HepG2 (cell line): ENCODE measurements at regions not wholly inside any gene's neighbourhood (a gene's known extent, or its start where the extent isn't known, plus 50 kb on each side); places are given as distances from the start of the nearest gene placed in this dataset.

Experiments
- ATAC-seq: fragments of 200-7000 bp; cut with Tn5 transposase; 3 replicates; pipeline ENCODE4 v1.9.1; 2020; ENCODE audit warnings: mild to moderate bottlenecking, moderate library complexity
- BruUV-seq: library from RNA; stranded (reverse); fragments of 400-500 nt; replicated peaks from 2 replicates; lab custom pipeline; 2021; lab: Mats Ljungman, UMichigan
- CTCF ChIA-PET: fragments of 300-600 bp; formaldehyde crosslinking; extraction: SDS; loops from one replicate; lab custom pipeline; 2021; ENCODE audit warnings: low total read pairs, inconsistent platforms, low intra/inter-chr PET ratio; lab: Yijun Ruan, JAX
- POLR2A ChIA-PET: fragments of 350-600 bp; sonication (Branson Sonifier 250); formaldehyde crosslinking; loops from one replicate; lab custom pipeline; 2020; ENCODE audit warnings: antibody characterized with exemption, inconsistent platforms; lab: Yijun Ruan, JAX
- DNase-seq: peaks from one replicate; pipeline ENCODE4 v3.0.0-alpha.2; 2015; ENCODE audit warnings: low spot score
- FAIRE-seq: peaks from 3 replicates; lab custom pipeline; 2011; peaks lifted over from hg19 to GRCh38; lab: Jason Lieb, UNC
- H2AFZ ChIP-seq: one replicate; pipeline ENCODE4 v1.6.1; 2011; ENCODE audit warnings: low read length, inconsistent platforms
- H3K27ac ChIP-seq: fragments of 300-600 bp; 3 replicates; pipeline ENCODE4 v1.8.0; 2011; ENCODE audit warnings: mixed run types, mild to moderate bottlenecking, mixed read lengths, low read length, inconsistent platforms; ENCODE audit not compliant: insufficient read depth; ENCODE audit errors: extremely low read length
- H3K27me3 ChIP-seq, 2 experiments: fragments of 200-600 bp in 1 of 2; 2 replicates in 1 of 2; 3 replicates in 1 of 2; pipeline versions ENCODE4 v1.6.0 to v1.8.0; 2011; ENCODE audit warnings: low read length in 2 of 2, mild to moderate bottlenecking in 2 of 2, moderate library complexity in 2 of 2, inconsistent platforms in 1 of 2; ENCODE audit not compliant: insufficient read depth in 2 of 2, control insufficient read depth in 1 of 2
- H3K36me3 ChIP-seq, 2 experiments: fragments of 200-600 bp in 1 of 2; replicated peaks in 1 of 2; 2 replicates in 1 of 2; 3 replicates in 1 of 2; pipeline versions ENCODE4 v1.5.1 to v1.8.0; 2011; ENCODE audit warnings: low read length in 2 of 2, inconsistent platforms in 1 of 2; ENCODE audit not compliant: insufficient read depth in 2 of 2, control insufficient read depth in 1 of 2
- H3K4me1 ChIP-seq: 2 replicates; pipeline ENCODE4 v1.5.1; 2012; ENCODE audit warnings: low read length, inconsistent platforms; ENCODE audit not compliant: insufficient read depth
- H3K4me2 ChIP-seq: 2 replicates; pipeline ENCODE4 v1.6.0; 2011; ENCODE audit warnings: low read depth, low read length, inconsistent platforms
- H3K4me3 ChIP-seq, 3 experiments: fragments of 200-600 bp in 1 of 3; sonication (generic), shearing (Covaris generic) in 1 of 3; replicated peaks in 1 of 3; 2 replicates each; pipeline ENCODE4 v1.5.1; 2011 to 2016; ENCODE audit warnings: low read length in 3 of 3, inconsistent platforms in 2 of 3, low read depth in 2 of 3, mild to moderate bottlenecking in 2 of 3, control low read depth in 1 of 3, mixed read lengths in 1 of 3; ENCODE audit not compliant: insufficient read depth in 1 of 3
- H3K79me2 ChIP-seq: one replicate; pipeline ENCODE4 v1.6.1; 2011; ENCODE audit warnings: low read length, inconsistent platforms; ENCODE audit not compliant: insufficient read depth
- H3K9ac ChIP-seq: 2 replicates; pipeline ENCODE4 v1.6.0; 2011; ENCODE audit warnings: mild to moderate bottlenecking, low read depth, low read length, inconsistent platforms; ENCODE audit not compliant: insufficient read depth
- H3K9me3 ChIP-seq: 2 replicates; pipeline ENCODE4 v1.5.1; 2012; ENCODE audit warnings: mild to moderate bottlenecking, low read length
- H4K20me1 ChIP-seq: 2 replicates; pipeline ENCODE4 v1.6.0; 2011; ENCODE audit warnings: inconsistent platforms, mild to moderate bottlenecking, low read length, moderate library complexity; ENCODE audit not compliant: insufficient read depth
- ETV6 ChIP-seq: sonication (generic); formaldehyde crosslinking; conservative IDR thresholded peaks from 2 replicates; pipeline ENCODE4 v1.4.0; 2020; ENCODE audit warnings: missing genetic modification reagents
- GTF2F1 ChIP-seq: fragments of 150-350 bp; IDR thresholded peaks from 2 replicates; pipeline ENCODE4 v1.6.1; 2014; ENCODE audit warnings: low read length
- JARID2 ChIP-seq: sonication (generic); formaldehyde crosslinking; IDR thresholded peaks from 2 replicates; pipeline ENCODE4 v1.8.1; 2023; ENCODE audit warnings: missing genetic modification reagents, inconsistent platforms; ENCODE audit not compliant: insufficient replicate concordance
- MED1 ChIP-seq: sonication (generic); formaldehyde crosslinking; IDR thresholded peaks from 2 replicates; pipeline ENCODE4 v1.4.0; 2020; ENCODE audit warnings: missing genetic modification reagents
- MEIS1 ChIP-seq: sonication (generic); formaldehyde crosslinking; IDR thresholded peaks from 2 replicates; pipeline ENCODE4 v1.9.0; 2021; ENCODE audit warnings: mild to moderate bottlenecking, missing genetic modification reagents, moderate library complexity, borderline replicate concordance
- PRDM10 ChIP-seq: sonication (generic); formaldehyde crosslinking; IDR thresholded peaks from 2 replicates; pipeline ENCODE4 v1.4.0; 2020; ENCODE audit warnings: low read depth, missing genetic modification reagents
- SCMH1 ChIP-seq: sonication (generic); formaldehyde crosslinking; IDR thresholded peaks from 2 replicates; pipeline ENCODE4 v1.9.0; 2021; ENCODE audit warnings: missing genetic modification reagents, mild to moderate bottlenecking, borderline replicate concordance
- SNAPC2 ChIP-seq: sonication (generic); formaldehyde crosslinking; IDR thresholded peaks from 2 replicates; pipeline ENCODE4 v1.8.1; 2022; ENCODE audit warnings: mild to moderate bottlenecking, missing genetic modification reagents
- ZNF7 ChIP-seq: IDR thresholded peaks from 2 replicates; pipeline ENCODE4 v1.6.1; 2016; ENCODE audit warnings: missing biosample characterization, missing genetic modification reagents
- ZNF777 ChIP-seq: sonication (generic); formaldehyde crosslinking; IDR thresholded peaks from 2 replicates; pipeline ENCODE4 v1.4.0; 2020; ENCODE audit warnings: missing genetic modification reagents
- ZSCAN21 ChIP-seq: sonication (generic); formaldehyde crosslinking; IDR thresholded peaks from 2 replicates; pipeline ENCODE4 v1.8.0; 2022; ENCODE audit warnings: mild to moderate bottlenecking, missing genetic modification reagents, moderate library complexity, borderline replicate concordance
- in situ Hi-C: cut with HindIII; loops from 2 replicates; pipeline ENCODE4 v1.10.0; 2017; ENCODE audit warnings: low pct_unique_long_range_greater_than_20kb; ENCODE audit not compliant: extremely low pct_ligation_motif_present
- intact Hi-C: fragments of 100-400 bp; cut with micrococcal nuclease; formaldehyde crosslinking; loops from one replicate; pipeline ENCODE4 v1.10.0; 2022; ENCODE audit not compliant: unreplicated experiment
- TF ChIP-seq, protein P1 (sequence below): sonication (generic); formaldehyde crosslinking; IDR thresholded peaks from 2 replicates; pipeline ENCODE4 v1.5.1; 2020; ENCODE audit warnings: missing genetic modification reagents, mild to moderate bottlenecking, borderline replicate concordance
- TF ChIP-seq, protein P2 (sequence below): sonication (generic); formaldehyde crosslinking; IDR thresholded peaks from 2 replicates; pipeline ENCODE4 v1.5.0; 2020; ENCODE audit warnings: mild to moderate bottlenecking, missing genetic modification reagents

DNA sequence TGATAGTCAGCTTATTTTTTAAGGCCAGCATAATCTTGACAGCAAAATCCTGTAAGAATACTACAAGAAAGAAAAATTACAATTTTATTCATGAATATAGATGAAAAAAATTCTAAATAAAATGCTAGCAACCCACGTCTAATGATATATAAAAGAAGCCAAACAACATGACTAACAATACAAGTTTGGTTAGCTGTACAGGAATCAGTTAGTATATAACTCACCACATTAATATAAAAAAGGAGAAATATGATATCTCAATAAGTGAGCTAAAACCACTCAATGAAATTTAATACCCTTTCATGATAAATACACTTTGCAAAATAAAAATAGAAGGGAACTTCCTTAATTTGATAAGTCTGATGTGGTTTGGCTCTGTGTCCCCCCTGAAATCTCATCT is 139.7 kb upstream of the MAN2A1 start (continued):
- TF ChIP-seq, protein P1, sequence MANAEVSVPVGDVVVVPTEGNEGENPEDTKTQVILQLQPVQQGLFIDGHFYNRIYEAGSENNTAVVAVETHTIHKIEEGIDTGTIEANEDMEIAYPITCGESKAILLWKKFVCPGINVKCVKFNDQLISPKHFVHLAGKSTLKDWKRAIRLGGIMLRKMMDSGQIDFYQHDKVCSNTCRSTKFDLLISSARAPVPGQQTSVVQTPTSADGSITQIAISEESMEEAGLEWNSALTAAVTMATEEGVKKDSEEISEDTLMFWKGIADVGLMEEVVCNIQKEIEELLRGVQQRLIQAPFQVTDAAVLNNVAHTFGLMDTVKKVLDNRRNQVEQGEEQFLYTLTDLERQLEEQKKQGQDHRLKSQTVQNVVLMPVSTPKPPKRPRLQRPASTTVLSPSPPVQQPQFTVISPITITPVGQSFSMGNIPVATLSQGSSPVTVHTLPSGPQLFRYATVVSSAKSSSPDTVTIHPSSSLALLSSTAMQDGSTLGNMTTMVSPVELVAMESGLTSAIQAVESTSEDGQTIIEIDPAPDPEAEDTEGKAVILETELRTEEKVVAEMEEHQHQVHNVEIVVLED (CRISPR knock-in tag), result no peak
- TF ChIP-seq, protein P2, sequence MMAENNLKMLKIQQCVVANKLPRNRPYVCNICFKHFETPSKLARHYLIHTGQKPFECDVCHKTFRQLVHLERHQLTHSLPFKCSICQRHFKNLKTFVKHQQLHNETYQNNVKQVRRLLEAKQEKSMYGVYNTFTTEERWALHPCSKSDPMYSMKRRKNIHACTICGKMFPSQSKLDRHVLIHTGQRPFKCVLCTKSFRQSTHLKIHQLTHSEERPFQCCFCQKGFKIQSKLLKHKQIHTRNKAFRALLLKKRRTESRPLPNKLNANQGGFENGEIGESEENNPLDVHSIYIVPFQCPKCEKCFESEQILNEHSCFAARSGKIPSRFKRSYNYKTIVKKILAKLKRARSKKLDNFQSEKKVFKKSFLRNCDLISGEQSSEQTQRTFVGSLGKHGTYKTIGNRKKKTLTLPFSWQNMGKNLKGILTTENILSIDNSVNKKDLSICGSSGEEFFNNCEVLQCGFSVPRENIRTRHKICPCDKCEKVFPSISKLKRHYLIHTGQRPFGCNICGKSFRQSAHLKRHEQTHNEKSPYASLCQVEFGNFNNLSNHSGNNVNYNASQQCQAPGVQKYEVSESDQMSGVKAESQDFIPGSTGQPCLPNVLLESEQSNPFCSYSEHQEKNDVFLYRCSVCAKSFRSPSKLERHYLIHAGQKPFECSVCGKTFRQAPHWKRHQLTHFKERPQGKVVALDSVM (CRISPR knock-in tag), result no peak
- TF ChIP-seq SCMH1 (CRISPR knock-in tag) (no peak), ZNF777 (CRISPR knock-in tag) (no peak), SNAPC2 (CRISPR knock-in tag) (no peak)

DNA sequence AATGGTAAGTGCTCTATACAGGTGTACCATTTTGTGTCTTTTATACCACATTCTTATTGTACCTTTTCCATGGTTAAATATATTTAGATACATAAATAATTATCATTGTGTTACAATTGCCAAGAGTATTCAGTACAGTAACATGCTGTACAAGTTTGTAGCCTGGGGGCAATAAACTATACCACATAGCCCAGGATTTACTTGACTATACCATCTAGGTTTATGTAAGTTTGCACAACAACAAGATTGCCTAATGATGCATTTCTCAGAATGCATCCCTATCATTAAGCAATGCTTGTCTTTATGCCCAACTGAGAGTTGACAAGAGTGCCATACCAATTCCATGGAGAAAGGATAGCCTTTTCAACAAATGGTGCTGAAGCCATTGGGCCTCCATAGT is 136.7 kb upstream of the PJA2 start:
- no peak overlapping the region for H3K4me3 ChIP-seq
- no peaks in the 10 kb centered on the region for H3K4me1 ChIP-seq
- H3K27ac ChIP-seq, result no peak overlapping the region
- intact Hi-C loops (no loop called here), in situ Hi-C loops (no loop called here)
- no peaks in the 10 kb centered on the region for H3K27me3 ChIP-seq
- no peak for DNase-seq
- H2AFZ ChIP-seq, result no peak overlapping the region
- no peak for FAIRE-seq
- no peaks in the 10 kb centered on the region for H3K36me3 ChIP-seq
- no peaks in the 10 kb centered on the region for H4K20me1 ChIP-seq
- BruUV-seq, result no TSS peak
- ChIA-PET POLR2A (no interaction called here), CTCF (no interaction called here)
- no peaks in the 10 kb centered on the region; the same call in 1 of the 2 replicates for H3K9me3 ChIP-seq
- ATAC-seq, result no peak
- no peaks in the 10 kb centered on the region for H3K79me2 ChIP-seq
- H3K4me2 ChIP-seq, result no peak overlapping the region
- H3K9ac ChIP-seq, result no peak overlapping the region
- no peak for TF ChIP-seq ZNF7 (CRISPR knock-in tag)
- TF ChIP-seq ETV6 (CRISPR knock-in tag), result no peak
- TF ChIP-seq MEIS1, result no peak
- TF ChIP-seq ZSCAN21 (CRISPR knock-in tag), result no peak
- no peak for TF ChIP-seq GTF2F1
- no peak for TF ChIP-seq MED1 (CRISPR knock-in tag)
- no peak for TF ChIP-seq PRDM10 (CRISPR knock-in tag)
- no peak for TF ChIP-seq JARID2
